Pancreas (tissue), 10 donors: ENCODE measurements at regions not wholly inside any gene's neighbourhood (a gene's known extent, or its start where the extent isn't known, plus 50 kb on each side); places are given as distances from the start of the nearest gene placed in this dataset.
"Not testable (repeated sequence)": the region's sequence is repeated elsewhere in the genome, so short reads cannot be mapped to it uniquely, and the experiment has no call there.

ENCODE experiments used
- ATAC-seq, 4 donors: fragments of 200-7000 bp; cut with Tn5 transposase; one replicate each; pipeline versions ENCODE4 v1.8.0 to v1.9.1; 2020; ENCODE audit warnings: mild to moderate bottlenecking in 4 of 4, moderate library complexity in 4 of 4
- DNase-seq, 6 donors: peaks; one replicate each; pipeline ENCODE4 v3.0.0-alpha.2; 2020
- FAIRE-seq: peaks from 2 replicates; lab custom pipeline; 2012; peaks lifted over from hg19 to GRCh38; lab: Jason Lieb, UNC
- H3K27ac ChIP-seq, 4 donors: fragments of 200-600 bp; sonication (generic); 1 replicate in 3 of 4; 2 replicates in 1 of 4; pipeline versions ENCODE4 v1.5.0 to v1.8.0; 2020
- H3K27me3 ChIP-seq, 4 donors: fragments of 200-600 bp; one replicate each; pipeline ENCODE4 v1.8.0; 2021
- H3K36me3 ChIP-seq, 3 donors: fragments of 200-600 bp; sonication (generic) in 1 of 3; one replicate each; pipeline versions ENCODE4 v1.5.0 to v1.8.0; 2020 to 2021
- H3K4me1 ChIP-seq, 3 donors: fragments of 200-600 bp; one replicate each; pipeline ENCODE4 v1.8.0; 2021
- H3K4me3 ChIP-seq, 4 donors: fragments of 200-600 bp; sonication (generic) in 2 of 4; one replicate each; pipeline versions ENCODE4 v1.5.0 to v1.8.0; 2020 to 2021
- H3K9me3 ChIP-seq, 4 donors: fragments of 200-600 bp; one replicate each; pipeline ENCODE4 v1.8.0; 2021
- WGBS, 2 donors: extraction: QIAGEN DNeasy Blood & Tissue Kit; methylation state at CpG; one replicate each; pipeline ENCODE4 v1.1.7; 2013; 5-methylcytosine and 5-hydroxymethylcytosine counted together
- intact Hi-C, 3 donors: fragments of 100-400 bp; cut with DNase I; formaldehyde crosslinking; loops; one replicate each; pipeline versions ENCODE4 v1.11.1 to v1.14.2; 2022
- TF ChIP-seq, protein P1 (sequence below), 4 donors: fragments of 200-600 bp; sonication (generic) in 3 of 4; IDR thresholded peaks; one replicate each; pipeline versions ENCODE4 v1.5.0 to v1.8.0; 2021; ENCODE audit warnings: antibody characterized with exemption in 4 of 4
- donor health status: healthy with polysubstance abuse.
- donor health status: DM: no; HTN: no; CAD: no; lungs with moderate emphysema.
- donor health status: DM: no; HTN: no; CAD: no.
- donor health status: control.
- donor health status: control.
- donor health status: Bipolar disorder and iron deficiency.
- donor health status: DM: yes; HTN: yes; CAD: no.
- donor health status: DM: no; HTN: no; CAD: no.
- donor health status: DM: no; HTN: no; CAD: no.
- donor health status: DM: yes; HTN: yes; CAD: no.

DNA sequence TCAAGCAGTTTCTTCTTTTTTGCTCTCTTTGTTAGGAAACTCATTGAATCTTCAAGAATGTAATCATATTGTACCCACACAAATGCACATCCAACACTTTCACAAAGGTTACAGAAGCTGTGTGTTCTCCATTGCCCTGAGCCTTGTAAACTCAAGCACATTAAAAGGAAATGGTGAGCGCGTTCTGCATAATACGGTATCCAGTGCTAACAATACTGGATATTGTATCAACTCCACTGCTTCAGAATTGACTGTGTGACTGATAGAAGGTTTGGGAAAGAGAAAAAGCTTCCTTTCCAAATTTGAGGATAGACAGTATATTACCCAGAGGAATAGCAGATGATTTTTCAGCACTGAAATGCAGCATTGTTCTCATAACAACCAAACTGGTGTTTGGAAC lies 268.9 kb upstream of the RBMS3 start:
- no peaks in the 10 kb centered on the region for H3K9me3 ChIP-seq
- FAIRE-seq (no peak), ATAC-seq (no peak), DNase-seq (no peak)
- TF ChIP-seq, protein P1, sequence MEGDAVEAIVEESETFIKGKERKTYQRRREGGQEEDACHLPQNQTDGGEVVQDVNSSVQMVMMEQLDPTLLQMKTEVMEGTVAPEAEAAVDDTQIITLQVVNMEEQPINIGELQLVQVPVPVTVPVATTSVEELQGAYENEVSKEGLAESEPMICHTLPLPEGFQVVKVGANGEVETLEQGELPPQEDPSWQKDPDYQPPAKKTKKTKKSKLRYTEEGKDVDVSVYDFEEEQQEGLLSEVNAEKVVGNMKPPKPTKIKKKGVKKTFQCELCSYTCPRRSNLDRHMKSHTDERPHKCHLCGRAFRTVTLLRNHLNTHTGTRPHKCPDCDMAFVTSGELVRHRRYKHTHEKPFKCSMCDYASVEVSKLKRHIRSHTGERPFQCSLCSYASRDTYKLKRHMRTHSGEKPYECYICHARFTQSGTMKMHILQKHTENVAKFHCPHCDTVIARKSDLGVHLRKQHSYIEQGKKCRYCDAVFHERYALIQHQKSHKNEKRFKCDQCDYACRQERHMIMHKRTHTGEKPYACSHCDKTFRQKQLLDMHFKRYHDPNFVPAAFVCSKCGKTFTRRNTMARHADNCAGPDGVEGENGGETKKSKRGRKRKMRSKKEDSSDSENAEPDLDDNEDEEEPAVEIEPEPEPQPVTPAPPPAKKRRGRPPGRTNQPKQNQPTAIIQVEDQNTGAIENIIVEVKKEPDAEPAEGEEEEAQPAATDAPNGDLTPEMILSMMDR (IDR thresholded peaks at IDR 0.05), result no peak
- H3K4me3 ChIP-seq, result no peak overlapping the region
- H3K36me3 ChIP-seq, result no peaks in the 10 kb centered on the region
- H3K27ac ChIP-seq, result no peak overlapping the region
- no peaks in the 10 kb centered on the region for H3K27me3 ChIP-seq
- intact Hi-C loops, result no loop called here
- H3K4me1 ChIP-seq, result no peaks in the 10 kb centered on the region
- 89 to 95% methylated on average over 3 of the region's 3 CpGs for WGBS, 2 donors

- H3K27me3 ChIP-seq, result no peaks in the 10 kb centered on the region
- H3K4me1 ChIP-seq, result no peaks in the 10 kb centered on the region
- intact Hi-C loops, result no loop called here
- FAIRE-seq (no peak), DNase-seq (no peak), ATAC-seq (no peak)
- H3K36me3 ChIP-seq, result no peaks in the 10 kb centered on the region
- H3K27ac ChIP-seq, result no peak overlapping the region
- 25 to 30% methylated on average over 1 of the region's 1 CpG for WGBS, 2 donors
- no peak overlapping the region for H3K4me3 ChIP-seq
- TF ChIP-seq, protein P1 (IDR thresholded peaks at IDR 0.05), result no peak
- no peaks in the 10 kb centered on the region for H3K9me3 ChIP-seq
These were observed 257.9 kb upstream of the RBMS3 start for GRCh38 chr3:29022976-29023375.

GRCh38 chr3:29026286-29026685 lies 254.6 kb upstream of the RBMS3 start:
- FAIRE-seq (no peak), ATAC-seq (no peak), DNase-seq (no peak)
- Histone ChIP-seq H3K4me1 (no peaks in the 10 kb centered on the region), H3K9me3 (no peaks in the 10 kb centered on the region), H3K27ac (no peak overlapping the region), H3K4me3 (no peak overlapping the region), H3K27me3 (no peaks in the 10 kb centered on the region), H3K36me3 (no peaks in the 10 kb centered on the region)
- TF ChIP-seq, protein P1 (IDR thresholded peaks at IDR 0.05), result no peak
- WGBS, 2 donors, result 55 to 80% methylated on average over 2 of the region's 2 CpGs
- intact Hi-C loops, result no loop called here

- WGBS, 2 donors, result 53 to 65% methylated on average over 3 of the region's 3 CpGs
These were observed 253.9 kb upstream of the RBMS3 start for GRCh38 chr3:29026959-29027358.

DNA sequence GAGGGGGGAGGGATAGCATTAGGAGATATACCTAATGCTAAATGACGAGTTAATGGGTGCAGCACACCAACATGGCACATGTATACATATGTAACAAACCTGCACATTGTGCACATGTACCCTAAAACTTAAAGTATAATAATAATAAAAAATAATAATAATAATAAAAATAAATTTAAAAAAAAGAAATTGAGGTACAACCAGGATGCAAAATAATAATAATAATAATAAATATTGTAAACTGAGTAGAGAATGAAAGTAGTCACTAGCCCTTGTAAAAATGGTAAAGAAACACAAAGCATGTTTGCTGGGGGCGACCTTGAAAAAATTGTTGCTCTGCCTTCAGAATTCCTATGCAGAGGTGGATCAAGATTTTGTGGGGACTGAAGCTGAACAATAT lies 249.7 kb upstream of the RBMS3 start:
- H3K27ac ChIP-seq, H3K4me3 ChIP-seq, H3K4me1 ChIP-seq, DNase-seq, intact Hi-C loops, FAIRE-seq, ATAC-seq, H3K36me3 ChIP-seq, H3K27me3 ChIP-seq, H3K9me3 ChIP-seq: not testable (repeated sequence)
- 72 to 91% methylated on average over 1 of the region's 2 CpGs for WGBS, 2 donors

More at GRCh38 chr3:29026959-29027358, 253.9 kb upstream of the RBMS3 start:
- H3K27me3 ChIP-seq, result no peaks in the 10 kb centered on the region
- H3K4me3 ChIP-seq, result no peak overlapping the region
- H3K9me3 ChIP-seq, result no peaks in the 10 kb centered on the region
- TF ChIP-seq, protein P1 (IDR thresholded peaks at IDR 0.05), result no peak
- H3K4me1 ChIP-seq, result no peaks in the 10 kb centered on the region
- DNase-seq, result no peak
- no peaks in the 10 kb centered on the region for H3K36me3 ChIP-seq
- intact Hi-C loops, result no loop called here
- ATAC-seq, result no peak
- H3K27ac ChIP-seq, result no peak overlapping the region
- FAIRE-seq, result no peak
